ENCODE measurements at regions not wholly inside any gene's neighbourhood (a gene's known extent, or its start where the extent isn't known, plus 50 kb on each side); places are given as distances from the start of the nearest gene placed in this dataset.

- no peak for TF ChIP-seq POLR2A (IDR thresholded peaks at IDR 0.05; ENCODE audit: low read length)
- TF ChIP-seq GATA1 (IDR thresholded peaks at IDR 0.05; ENCODE audit: low read depth, low read length), result no peak
Measured at GRCh38 chr5:126137891-126138280, 285.3 kb upstream of the GRAMD2B start.

Data from erythroblast (primary cell).